Mucosa of descending colon (tissue), 3 donors: ENCODE measurements at regions not wholly inside any gene's neighbourhood (a gene's known extent, or its start where the extent isn't known, plus 50 kb on each side); places are given as distances from the start of the nearest gene placed in this dataset.
A peak's percentile ranks its signal among the peaks of the same experiment; 100 is the strongest.
"Not testable (repeated sequence)": the region's sequence is repeated elsewhere in the genome, so short reads cannot be mapped to it uniquely, and the experiment has no call there.

ENCODE experiments used
- ATAC-seq: fragments of 200-7000 bp; cut with Tn5 transposase; one replicate; pipeline ENCODE4 v1.9.1; 2020; ENCODE audit warnings: mild to moderate bottlenecking, moderate library complexity
- DNase-seq, 3 donors: peaks; one replicate each; pipeline ENCODE4 v3.0.0-alpha.2; 2020
- H3K36me3 ChIP-seq: fragments of 200-600 bp; one replicate; pipeline ENCODE4 v1.8.0; 2021; ENCODE audit warnings: low read depth, mild to moderate bottlenecking
- H3K4me1 ChIP-seq: fragments of 200-600 bp; one replicate; pipeline ENCODE4 v1.8.0; 2021; ENCODE audit warnings: low read depth, mild to moderate bottlenecking
- H3K4me3 ChIP-seq: fragments of 200-600 bp; one replicate; pipeline ENCODE4 v1.8.0; 2021; ENCODE audit warnings: mild to moderate bottlenecking
- H3K9me3 ChIP-seq: fragments of 200-600 bp; one replicate; pipeline ENCODE4 v1.8.0; 2021; ENCODE audit warnings: mild to moderate bottlenecking
- intact Hi-C, 2 donors: fragments of 100-400 bp; cut with DNase I in 1 of 2; cut with micrococcal nuclease in 1 of 2; formaldehyde crosslinking; loops; one replicate each; pipeline versions ENCODE4 v1.11.0 to v1.11.1; 2022; cut with DNase I, micrococcal nuclease
- TF ChIP-seq, protein P1 (sequence below): fragments of 200-600 bp; IDR thresholded peaks from one replicate; pipeline ENCODE4 v1.8.0; 2022; ENCODE audit warnings: antibody characterized with exemption, mild to moderate bottlenecking
- donor health status: DM: no; HTN: no; CAD: no; lungs with moderate emphysema.
- donor health status: DM: no; HTN: no; CAD: no.
- donor health status: DM: no; HTN: yes; CAD: no.

DNA sequence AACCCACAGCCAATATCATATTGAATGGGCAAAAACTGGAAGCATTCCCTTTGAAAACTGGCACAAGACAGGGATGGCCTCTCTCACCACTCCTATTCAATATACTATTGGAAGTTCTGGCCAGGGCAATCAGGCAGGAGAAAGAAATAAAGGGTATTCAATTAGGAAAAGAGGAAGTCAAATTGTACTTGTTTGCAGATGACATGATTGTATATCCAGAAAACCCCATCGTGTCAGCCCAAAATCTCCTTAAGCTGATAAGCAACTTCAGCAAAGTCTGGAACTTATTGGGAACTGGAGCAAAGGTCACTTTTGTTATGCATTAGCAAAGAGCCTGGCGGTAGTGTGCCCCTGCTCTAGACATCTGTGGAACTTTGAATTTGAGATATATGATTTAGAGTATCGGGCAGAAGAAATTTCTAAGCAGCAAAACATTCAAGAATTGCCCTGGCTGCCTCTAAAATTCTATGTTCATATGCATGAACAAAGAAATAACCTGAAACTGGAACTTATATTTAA, 53.4 kb upstream of the PSMA1 start:
- H3K9me3 ChIP-seq, intact Hi-C loops, H3K4me3 ChIP-seq, H3K36me3 ChIP-seq, H3K4me1 ChIP-seq, DNase-seq, ATAC-seq: not testable (repeated sequence)

DNA sequence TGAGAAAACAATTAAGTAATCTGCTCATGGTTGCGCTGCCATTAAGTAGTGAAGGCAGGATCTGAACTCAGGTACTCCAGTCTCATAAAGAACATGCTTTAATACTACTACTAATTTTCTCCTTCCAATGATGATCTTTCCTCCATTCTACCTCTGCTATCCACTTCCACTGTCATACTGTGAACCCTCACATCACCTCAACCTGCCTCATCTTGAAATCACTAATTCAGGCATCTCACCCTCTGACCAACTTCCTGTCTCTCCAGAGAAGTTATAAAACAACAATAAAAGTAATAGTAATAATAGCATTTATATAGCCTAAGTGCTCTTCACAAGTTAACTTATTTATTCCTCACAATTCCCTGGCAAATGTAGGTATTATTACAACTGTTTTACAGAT, 57.1 kb upstream of the PSMA1 start:
- Histone ChIP-seq H3K4me1 (peaks cover 8% of the 10 kb centered on the region), H3K4me3 (no peak overlapping the region), H3K36me3 (no peaks in the 10 kb centered on the region), H3K9me3 (no peaks in the 10 kb centered on the region)
- DNase-seq, result no peak
- intact Hi-C loops, result no loop called here
- no peak for ATAC-seq
- TF ChIP-seq, protein P1, sequence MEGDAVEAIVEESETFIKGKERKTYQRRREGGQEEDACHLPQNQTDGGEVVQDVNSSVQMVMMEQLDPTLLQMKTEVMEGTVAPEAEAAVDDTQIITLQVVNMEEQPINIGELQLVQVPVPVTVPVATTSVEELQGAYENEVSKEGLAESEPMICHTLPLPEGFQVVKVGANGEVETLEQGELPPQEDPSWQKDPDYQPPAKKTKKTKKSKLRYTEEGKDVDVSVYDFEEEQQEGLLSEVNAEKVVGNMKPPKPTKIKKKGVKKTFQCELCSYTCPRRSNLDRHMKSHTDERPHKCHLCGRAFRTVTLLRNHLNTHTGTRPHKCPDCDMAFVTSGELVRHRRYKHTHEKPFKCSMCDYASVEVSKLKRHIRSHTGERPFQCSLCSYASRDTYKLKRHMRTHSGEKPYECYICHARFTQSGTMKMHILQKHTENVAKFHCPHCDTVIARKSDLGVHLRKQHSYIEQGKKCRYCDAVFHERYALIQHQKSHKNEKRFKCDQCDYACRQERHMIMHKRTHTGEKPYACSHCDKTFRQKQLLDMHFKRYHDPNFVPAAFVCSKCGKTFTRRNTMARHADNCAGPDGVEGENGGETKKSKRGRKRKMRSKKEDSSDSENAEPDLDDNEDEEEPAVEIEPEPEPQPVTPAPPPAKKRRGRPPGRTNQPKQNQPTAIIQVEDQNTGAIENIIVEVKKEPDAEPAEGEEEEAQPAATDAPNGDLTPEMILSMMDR, result no peak

DNA sequence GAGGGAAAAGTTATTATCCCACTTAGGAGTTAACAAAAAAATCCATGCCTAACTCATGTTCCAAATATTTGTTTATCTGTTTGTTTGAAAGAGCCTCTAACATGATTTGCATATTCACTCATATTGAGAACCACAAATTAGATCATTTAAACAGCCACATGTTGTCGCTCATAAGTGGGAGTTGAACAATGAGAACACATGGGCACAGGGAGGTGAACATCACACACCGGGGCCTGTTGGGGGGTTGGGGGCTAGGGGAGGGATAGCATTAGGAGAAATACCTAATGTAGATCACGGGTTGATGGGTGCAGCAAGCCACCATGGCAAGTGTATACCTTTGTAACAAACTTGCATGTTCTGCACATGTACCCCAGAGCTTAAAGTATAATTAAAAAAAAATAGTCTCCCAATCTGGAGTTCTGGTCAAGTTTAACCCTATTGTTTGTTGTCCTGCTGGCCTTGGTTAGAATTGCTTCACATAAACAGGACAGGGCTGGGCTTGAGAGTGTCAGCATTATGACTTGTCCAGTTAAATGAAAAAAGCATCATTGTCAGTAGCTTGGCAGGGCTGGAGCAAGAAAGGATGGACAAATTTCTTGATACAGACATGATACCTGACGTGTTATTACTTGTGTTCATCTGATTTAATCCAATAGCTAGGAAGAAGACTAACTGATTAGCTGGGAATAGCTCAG, 57.8 kb upstream of the PSMA1 start:
- Histone ChIP-seq H3K4me3 (no peak overlapping the region), H3K36me3 (no peaks in the 10 kb centered on the region), H3K9me3 (no peaks in the 10 kb centered on the region), H3K4me1 (peaks cover 13% of the 10 kb centered on the region)
- ATAC-seq, result peak; percentile 9
- DNase-seq, result no peak
- intact Hi-C loops, result no loop called here
- TF ChIP-seq, protein P1, result no peak

DNA sequence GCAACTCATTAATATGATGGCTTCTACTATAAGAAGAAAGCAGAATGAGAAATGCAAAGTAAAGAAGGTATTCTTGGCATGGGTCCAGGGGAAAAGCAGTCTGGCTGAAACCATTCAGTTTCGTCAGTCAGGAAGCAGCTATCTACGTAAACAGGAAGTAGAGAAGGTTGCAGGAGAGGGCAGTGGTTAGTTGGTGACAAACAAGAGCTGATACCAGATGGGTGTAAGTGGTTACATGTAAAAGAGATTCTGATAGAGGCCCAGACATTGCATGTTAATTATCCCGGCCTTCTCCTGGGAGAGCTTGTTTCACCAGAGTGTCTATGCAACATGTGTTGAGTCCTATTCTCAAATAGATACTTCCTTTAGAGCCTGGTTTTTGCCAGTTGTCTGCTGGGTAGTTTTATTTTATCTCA, 58.4 kb upstream of the PSMA1 start:
- Histone ChIP-seq H3K4me1 (peaks cover 16% of the 10 kb centered on the region), H3K36me3 (no peaks in the 10 kb centered on the region), H3K9me3 (no peaks in the 10 kb centered on the region), H3K4me3 (no peak overlapping the region)
- intact Hi-C loops, result no loop called here
- DNase-seq, result peak in 1 of 3 donors; percentile 61
- TF ChIP-seq, protein P1, result no peak
- peak; percentile 90 for ATAC-seq

DNA sequence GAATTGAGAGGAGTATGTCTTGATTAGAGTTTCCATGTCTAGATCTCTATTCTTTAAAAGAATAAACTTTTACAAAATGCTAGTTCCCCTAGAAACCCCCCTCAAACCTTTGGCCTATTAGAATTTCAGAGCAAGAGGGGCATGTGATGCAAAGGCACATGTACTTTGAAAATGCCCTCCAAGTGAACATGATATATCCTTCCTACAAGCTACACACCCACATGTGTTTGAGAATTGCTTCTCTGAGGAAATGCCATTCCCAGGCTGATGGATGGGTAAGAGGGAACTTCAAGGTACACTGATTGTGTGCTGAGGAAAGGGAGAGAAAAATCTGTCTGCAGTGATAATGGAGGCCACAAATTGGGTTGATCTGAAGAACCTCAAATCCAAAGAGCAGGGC, 59.5 kb upstream of the PSMA1 start:
- Histone ChIP-seq H3K36me3 (no peaks in the 10 kb centered on the region), H3K4me1 (peaks cover 24% of the 10 kb centered on the region), H3K4me3 (no peak overlapping the region), H3K9me3 (no peaks in the 10 kb centered on the region)
- TF ChIP-seq, protein P1, result no peak
- intact Hi-C loops, result no loop called here
- ATAC-seq, result no peak
- DNase-seq, result no peak

DNA sequence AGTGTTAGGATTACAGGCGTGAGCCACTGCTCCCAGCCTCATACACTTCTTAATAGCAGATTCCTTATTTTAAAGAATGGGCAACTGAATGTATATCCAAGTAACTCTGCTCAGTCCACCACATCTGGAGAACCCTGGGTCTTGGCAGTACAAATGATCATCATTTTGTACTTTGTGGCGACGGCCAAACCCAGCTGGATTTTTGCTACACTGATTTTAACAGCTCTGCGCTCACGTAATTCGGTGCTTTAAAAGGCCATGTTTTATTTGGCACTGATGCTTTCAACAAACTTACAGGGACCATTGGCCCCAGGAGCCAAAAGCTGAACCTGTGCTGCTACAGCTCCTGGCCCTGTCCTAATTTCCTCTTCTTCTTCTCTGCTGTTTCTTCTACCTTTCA, 60.8 kb upstream of the PDE3B start:
- intact Hi-C loops, result no loop called here
- ATAC-seq, result no peak
- Histone ChIP-seq H3K4me3 (no peak overlapping the region), H3K4me1 (peaks cover 24% of the 10 kb centered on the region), H3K36me3 (no peaks in the 10 kb centered on the region), H3K9me3 (no peaks in the 10 kb centered on the region)
- TF ChIP-seq, protein P1, result no peak
- DNase-seq, result no peak
